ENCODE measurements at regions not wholly inside any gene's neighbourhood (a gene's known extent, or its start where the extent isn't known, plus 50 kb on each side); places are given as distances from the start of the nearest gene placed in this dataset.

DNA sequence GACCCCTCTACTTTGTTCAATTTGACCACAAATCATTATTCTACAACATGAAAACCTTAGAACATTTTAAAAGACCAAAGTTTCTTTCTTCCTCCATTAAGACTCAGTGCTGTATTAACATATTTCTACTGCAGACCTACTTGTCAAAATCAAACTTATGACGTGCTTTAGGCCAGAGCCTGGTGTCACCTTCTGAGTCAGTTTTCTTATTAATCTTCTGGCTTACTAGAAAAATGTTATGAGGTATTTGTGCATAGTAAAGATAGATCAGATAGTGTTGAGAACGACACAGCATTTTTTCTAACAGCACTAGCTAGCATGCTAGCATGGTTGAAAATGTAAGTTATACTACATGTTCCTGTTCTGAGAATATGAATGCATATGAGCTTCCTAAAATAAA is 333.6 kb upstream of the FAM241A start:
- no CpG with 5 or more reads among the region's 2 CpGs for WGBS, 2 experiments (ENCODE audit: extremely low coverage in 2 of 2, insufficient read length in 1 of 2)

More for the DNA sequence above, 333.6 kb upstream of the FAM241A start:
- no peak overlapping the region for H2BK15ac ChIP-seq (ENCODE audit: low read depth, low read length)
- H3K18ac ChIP-seq (ENCODE audit: low read depth, low read length): no peak overlapping the region
- H3K4ac ChIP-seq (ENCODE audit: low read depth, low read length): no peak overlapping the region
- H2BK120ac ChIP-seq (ENCODE audit: low read depth, low read length): no peak overlapping the region
- ATAC-seq (ENCODE audit: low read depth) (no peak), DNase-seq (no peak)
- no peak overlapping the region for H3K23ac ChIP-seq (ENCODE audit: low read depth, low read length)
- H3K4me3 ChIP-seq (ENCODE audit: insufficient read depth, low read depth, low read length): no peak overlapping the region
- no peak overlapping the region for H4K5ac ChIP-seq (ENCODE audit: low read depth, low read length)
- no peaks in the 10 kb centered on the region for H3K9me1 ChIP-seq (ENCODE audit: insufficient read depth, low read length)
- H4K20me1 ChIP-seq (ENCODE audit: insufficient read depth, low read length): no peaks in the 10 kb centered on the region
- no TSS peak for BruUV-seq (replicated peaks)
- no peak overlapping the region for H3K56ac ChIP-seq (ENCODE audit: extremely low read depth, insufficient read depth, low read length)
- no peak overlapping the region for H3K27ac ChIP-seq (ENCODE audit: insufficient read depth, low read length)
- intact Hi-C loops (cut with micrococcal nuclease): no loop called here
- H3K9ac ChIP-seq (ENCODE audit: low read depth, low read length): no peak overlapping the region
- TF ChIP-seq, protein P1, sequence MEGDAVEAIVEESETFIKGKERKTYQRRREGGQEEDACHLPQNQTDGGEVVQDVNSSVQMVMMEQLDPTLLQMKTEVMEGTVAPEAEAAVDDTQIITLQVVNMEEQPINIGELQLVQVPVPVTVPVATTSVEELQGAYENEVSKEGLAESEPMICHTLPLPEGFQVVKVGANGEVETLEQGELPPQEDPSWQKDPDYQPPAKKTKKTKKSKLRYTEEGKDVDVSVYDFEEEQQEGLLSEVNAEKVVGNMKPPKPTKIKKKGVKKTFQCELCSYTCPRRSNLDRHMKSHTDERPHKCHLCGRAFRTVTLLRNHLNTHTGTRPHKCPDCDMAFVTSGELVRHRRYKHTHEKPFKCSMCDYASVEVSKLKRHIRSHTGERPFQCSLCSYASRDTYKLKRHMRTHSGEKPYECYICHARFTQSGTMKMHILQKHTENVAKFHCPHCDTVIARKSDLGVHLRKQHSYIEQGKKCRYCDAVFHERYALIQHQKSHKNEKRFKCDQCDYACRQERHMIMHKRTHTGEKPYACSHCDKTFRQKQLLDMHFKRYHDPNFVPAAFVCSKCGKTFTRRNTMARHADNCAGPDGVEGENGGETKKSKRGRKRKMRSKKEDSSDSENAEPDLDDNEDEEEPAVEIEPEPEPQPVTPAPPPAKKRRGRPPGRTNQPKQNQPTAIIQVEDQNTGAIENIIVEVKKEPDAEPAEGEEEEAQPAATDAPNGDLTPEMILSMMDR (conservative IDR thresholded peaks at IDR 0.05; ENCODE audit: low read depth, low read length): no peak
- TF ChIP-seq SMC3 (IDR thresholded peaks at IDR 0.05; ENCODE audit: low read depth, low read length) (no peak), RCOR1 (IDR thresholded peaks at IDR 0.05; ENCODE audit: insufficient replicate concordance, low read length) (no peak), RAD21 (IDR thresholded peaks at IDR 0.05; ENCODE audit: low read length) (no peak), MXI1 (IDR thresholded peaks at IDR 0.05; ENCODE audit: borderline replicate concordance, low read depth, low read length) (no peak), NFE2L2 (IDR thresholded peaks at IDR 0.05; ENCODE audit: low read depth, low read length) (no peak)
- TF ChIP-seq, protein P2, sequence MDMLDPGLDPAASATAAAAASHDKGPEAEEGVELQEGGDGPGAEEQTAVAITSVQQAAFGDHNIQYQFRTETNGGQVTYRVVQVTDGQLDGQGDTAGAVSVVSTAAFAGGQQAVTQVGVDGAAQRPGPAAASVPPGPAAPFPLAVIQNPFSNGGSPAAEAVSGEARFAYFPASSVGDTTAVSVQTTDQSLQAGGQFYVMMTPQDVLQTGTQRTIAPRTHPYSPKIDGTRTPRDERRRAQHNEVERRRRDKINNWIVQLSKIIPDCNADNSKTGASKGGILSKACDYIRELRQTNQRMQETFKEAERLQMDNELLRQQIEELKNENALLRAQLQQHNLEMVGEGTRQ (IDR thresholded peaks at IDR 0.05; ENCODE audit: low read depth, low read length): no peak
- H3K36me3 ChIP-seq (ENCODE audit: control insufficient read depth, insufficient read depth, low read length): no peaks in the 10 kb centered on the region
- H2AFZ ChIP-seq (replicated peaks; ENCODE audit: low read length, poor library complexity): no peak overlapping the region
- H3K14ac ChIP-seq (replicated peaks; ENCODE audit: low read depth, low read length): no peak overlapping the region
- H4K91ac ChIP-seq (ENCODE audit: insufficient read depth, low read depth, low read length): no peak overlapping the region
- dilution Hi-C loops (cut with HindIII; ENCODE audit: low sequenced_read_pairs, unreplicated experiment): no loop called here
- no peak overlapping the region for H2BK20ac ChIP-seq (ENCODE audit: low read depth, low read length)
- no peak overlapping the region for H2BK5ac ChIP-seq (ENCODE audit: low read depth, low read length, poor library complexity, severe bottlenecking)
- no peak overlapping the region for H2AK9ac ChIP-seq (replicated peaks; ENCODE audit: low read depth, low read length, poor library complexity)
- H2AK5ac ChIP-seq (ENCODE audit: low read depth, low read length): no peak overlapping the region
- ChIA-PET CTCF (no interaction called here), POLR2A (ENCODE audit: unreplicated experiment) (no interaction called here)
- no peaks in the 10 kb centered on the region for H3K79me1 ChIP-seq (ENCODE audit: low read depth in 1 of 2, low read length in 2 of 2)
- H3K4me2 ChIP-seq (ENCODE audit: low read depth, low read length): no peak overlapping the region
- H3K9me3 ChIP-seq (ENCODE audit: control insufficient read depth, insufficient read depth, low read length): no peaks in the 10 kb centered on the region
- H3K4me1 ChIP-seq (ENCODE audit: control insufficient read depth, insufficient read depth, low read length): no peaks in the 10 kb centered on the region
- in situ Hi-C loops (cut with MboI; ENCODE audit: low sequenced_read_pairs): no loop called here
- H4K8ac ChIP-seq (ENCODE audit: low read depth in 2 of 2, low read length in 2 of 2): no peak overlapping the region
- no peaks in the 10 kb centered on the region; the same call in 1 of the 2 replicates for H3K27me3 ChIP-seq (ENCODE audit: control insufficient read depth, insufficient read depth, low read length)

Data from IMR-90 (cell line).